T47D (cell line): ENCODE measurements at regions not wholly inside any gene's neighbourhood (a gene's known extent, or its start where the extent isn't known, plus 50 kb on each side); places are given as distances from the start of the nearest gene placed in this dataset.
"Not testable (repeated sequence)": the region's sequence is repeated elsewhere in the genome, so short reads cannot be mapped to it uniquely, and the experiment has no call there.

Experiments
- DNase-seq, 2 experiments: peaks; one replicate each; pipeline versions ENCODE4 v3.0.0 to v3.0.0-alpha.2; 2011 to 2012; ENCODE audit warnings: low read depth in 1 of 2, low spot score in 1 of 2
- JUND ChIP-seq: IDR thresholded peaks from 2 replicates; pipeline ENCODE4 v1.6.1; 2012; ENCODE audit warnings: low read depth
- in situ Hi-C: cut with HindIII; loops from 2 replicates; pipeline ENCODE4 v1.10.0; 2016; ENCODE audit warnings: low sequenced_read_pairs, low pct_unique_long_range_greater_than_20kb

- no peak for TF ChIP-seq JUND
- no peak for DNase-seq
- in situ Hi-C loops, result no loop called here
Measured at GRCh38 chr11:37171451-37171850, 573.4 kb upstream of the RAG2 start.

DNA sequence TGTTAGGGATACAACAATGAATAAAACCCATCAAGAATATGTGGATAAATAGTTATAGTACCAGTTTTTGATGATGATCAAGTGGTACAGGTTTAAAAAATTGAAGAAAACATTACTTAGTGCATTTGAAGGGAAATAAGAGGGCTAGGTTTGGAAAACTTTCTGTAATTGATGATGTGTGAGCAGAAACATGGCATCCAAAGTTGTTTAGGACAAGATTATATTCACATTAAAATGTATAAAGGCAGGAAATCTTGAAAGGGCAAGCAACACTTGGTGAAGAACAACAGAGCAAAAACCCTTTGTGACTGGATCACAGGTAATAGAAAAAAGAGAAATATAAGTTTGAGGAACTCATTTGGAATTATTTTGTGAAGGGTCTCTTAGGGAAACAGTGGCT lies 572.3 kb upstream of the RAG2 start:
- in situ Hi-C loops, result no loop called here
- no peak for TF ChIP-seq JUND
- no peak for DNase-seq

DNA sequence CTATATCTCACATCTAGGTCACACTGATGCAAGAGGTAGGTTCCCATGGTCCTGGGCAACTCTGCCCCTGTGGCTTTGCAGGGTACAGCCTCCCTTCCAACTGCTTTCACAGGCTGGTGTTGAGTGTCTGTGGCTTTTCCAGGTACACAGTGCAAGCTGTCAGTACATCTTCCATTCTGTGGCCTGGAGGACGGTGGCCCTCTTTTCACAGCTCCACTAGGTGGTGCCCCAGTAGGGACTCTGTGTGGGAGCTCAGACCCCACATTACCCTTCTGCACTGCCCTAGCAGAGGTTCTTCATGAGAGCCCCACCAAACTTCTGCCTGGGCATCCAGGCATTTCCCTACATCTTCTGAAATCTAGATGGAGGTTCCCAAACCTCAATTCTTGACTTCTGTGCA lies 547.4 kb upstream of the RAG2 start:
- in situ Hi-C loops, result not testable (repeated sequence)
- peak in 1 of 2 experiments; percentile 19 for DNase-seq

DNA sequence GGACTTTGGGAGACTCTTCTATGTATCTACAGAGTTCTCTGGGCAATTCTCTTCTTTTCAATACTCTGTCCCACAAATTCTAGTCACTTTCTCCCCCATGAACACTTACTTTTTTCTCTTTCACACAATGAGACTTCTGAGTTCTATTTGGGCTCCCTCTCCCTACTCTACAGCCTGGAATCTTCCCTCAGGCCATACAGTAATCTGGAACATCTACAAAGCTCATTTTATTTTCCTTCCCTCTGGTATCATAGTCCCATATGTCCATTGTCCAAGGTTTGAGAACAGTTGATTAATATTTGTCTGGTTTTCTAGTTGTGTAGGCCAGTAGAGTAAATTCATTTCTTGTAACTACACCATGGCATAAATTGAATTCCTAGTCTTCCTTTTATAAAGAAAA lies 544.6 kb upstream of the RAG2 start:
- in situ Hi-C loops, result no loop called here
- peak in 1 of 2 experiments; percentile 52 for DNase-seq
- no peak for TF ChIP-seq JUND

DNA sequence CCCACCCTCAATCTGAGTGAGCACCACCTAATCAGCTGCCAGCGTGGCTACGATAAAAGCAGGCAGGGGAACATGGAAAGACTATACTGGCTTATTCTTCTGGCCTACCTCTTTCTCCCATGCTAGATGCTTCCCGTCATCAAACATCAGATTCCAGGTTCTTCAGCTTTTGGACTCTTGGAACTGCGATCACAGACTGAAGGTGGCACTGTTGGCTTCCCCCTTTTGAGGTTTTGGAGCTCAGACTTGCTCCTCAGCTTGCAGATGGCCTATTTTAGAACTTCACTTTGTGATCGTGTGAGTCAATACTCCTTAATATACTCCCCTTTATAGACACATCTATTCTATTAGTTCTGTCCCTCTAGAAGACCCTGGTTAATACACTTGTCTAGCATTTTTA lies 543.7 kb upstream of the RAG2 start:
- TF ChIP-seq JUND, result no peak
- in situ Hi-C loops, result no loop called here
- DNase-seq, result peak in 1 of 2 experiments; percentile 84

DNA sequence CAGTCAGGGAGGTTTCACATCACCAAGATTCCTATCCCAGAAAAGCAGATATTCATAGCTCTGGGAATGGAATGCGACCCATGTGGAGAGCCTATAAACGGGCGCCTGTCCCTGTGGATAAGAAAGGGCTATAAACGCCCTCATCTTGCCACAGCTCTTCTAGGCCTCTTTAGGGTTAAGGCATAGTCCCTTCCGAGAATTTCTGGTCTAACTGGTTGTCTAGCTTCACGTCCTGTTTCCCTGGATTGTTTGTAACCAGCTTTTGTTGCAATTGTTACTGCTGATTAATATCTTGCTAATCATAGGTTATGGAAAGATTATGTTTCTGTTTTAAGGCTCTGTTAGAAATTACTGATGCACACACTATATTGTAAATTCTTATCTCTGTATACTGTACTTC lies 537.6 kb upstream of the RAG2 start:
- DNase-seq, result peak in 1 of 2 experiments; percentile 79
- in situ Hi-C loops, result not testable (repeated sequence)

GRCh38 chr11:37134637-37135036 lies 536.6 kb upstream of the RAG2 start:
- TF ChIP-seq JUND, result no peak
- in situ Hi-C loops, result no loop called here
- no peak for DNase-seq

DNA sequence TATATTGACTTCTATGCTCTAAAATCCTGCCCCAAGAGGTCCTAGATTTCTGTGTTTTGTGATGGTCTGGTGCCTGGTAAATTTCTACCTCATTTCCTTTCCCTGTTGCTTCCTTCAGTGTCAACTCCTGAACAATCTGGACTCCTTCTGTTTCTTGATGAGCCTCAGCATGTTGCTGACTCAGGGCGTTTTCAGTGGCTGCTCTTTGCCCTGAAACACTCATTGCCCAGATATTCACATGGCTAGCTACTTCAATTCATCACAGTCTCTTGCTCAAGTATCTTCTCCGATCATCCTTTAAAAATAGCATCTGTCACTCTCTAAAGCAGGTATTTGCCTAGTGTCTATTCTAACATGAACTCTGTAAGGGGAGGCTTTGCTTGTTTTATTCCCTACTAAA lies 526.3 kb upstream of the RAG2 start:
- in situ Hi-C loops, result no loop called here
- no peak for DNase-seq
- TF ChIP-seq JUND, result no peak

- no peak for DNase-seq
- TF ChIP-seq JUND, result no peak
- in situ Hi-C loops, result no loop called here
Measured at GRCh38 chr11:37115963-37116362, 517.9 kb upstream of the RAG2 start.

DNA sequence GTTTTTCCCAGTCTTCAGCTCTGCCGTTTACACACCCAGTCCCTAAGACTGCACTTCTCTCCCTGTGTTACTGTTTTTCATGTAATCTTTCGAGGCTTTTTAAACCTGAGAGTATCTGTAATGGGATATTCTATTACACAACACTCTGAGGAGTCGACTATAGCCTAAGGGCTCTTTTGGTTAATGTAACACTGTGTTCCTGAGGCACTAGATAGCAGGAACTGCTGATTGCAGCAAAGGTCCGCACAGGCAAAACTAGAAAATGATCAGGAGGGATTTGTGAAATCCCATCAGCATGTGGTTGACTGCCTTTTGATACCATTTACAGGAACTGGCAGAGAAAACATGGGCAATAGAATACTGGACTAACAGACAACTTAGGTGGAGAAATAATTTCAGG lies 512.3 kb upstream of the RAG2 start:
- TF ChIP-seq JUND, result no peak
- in situ Hi-C loops, result no loop called here
- DNase-seq, result no peak

DNA sequence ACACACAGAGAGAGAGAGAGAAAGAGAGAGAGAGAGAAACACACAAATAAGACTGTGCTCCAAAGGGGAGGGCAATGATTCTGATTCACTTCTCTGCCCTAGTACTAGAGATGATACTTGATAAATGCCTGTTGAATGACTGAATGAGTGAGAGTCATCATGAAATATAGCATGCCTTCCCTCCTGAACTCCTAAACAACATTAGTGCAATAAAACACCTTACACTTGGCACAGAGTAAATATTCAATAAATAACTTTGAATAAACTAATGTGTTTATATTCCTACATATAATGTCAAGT lies 511.2 kb upstream of the RAG2 start:
- no peak for DNase-seq
- no peak for TF ChIP-seq JUND
- in situ Hi-C loops, result no loop called here

GRCh38 chr11:37108436-37109285 lies 510.6 kb upstream of the RAG2 start:
- no peak for TF ChIP-seq JUND
- no peak for DNase-seq
- in situ Hi-C loops, result no loop called here

DNA sequence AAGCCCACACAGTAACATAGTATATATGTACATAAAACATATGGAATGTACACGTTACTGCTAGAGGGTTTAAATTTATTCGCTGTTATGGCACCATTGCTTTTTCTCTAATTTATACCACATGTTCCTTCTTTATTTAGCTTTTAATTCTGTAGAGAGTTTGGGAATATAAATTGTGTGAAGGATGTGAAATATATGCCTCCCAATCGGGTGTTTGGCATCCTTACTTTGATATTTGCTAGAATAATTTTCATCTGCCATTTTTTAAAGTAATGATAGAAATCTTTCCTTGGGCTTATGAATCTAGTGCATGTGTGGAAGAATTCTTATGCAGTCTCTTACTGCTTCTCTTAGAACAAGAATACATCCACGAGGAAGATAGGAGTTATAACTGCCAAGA lies 509.8 kb upstream of the RAG2 start:
- in situ Hi-C loops, result no loop called here
- DNase-seq, result no peak
- no peak for TF ChIP-seq JUND

DNA sequence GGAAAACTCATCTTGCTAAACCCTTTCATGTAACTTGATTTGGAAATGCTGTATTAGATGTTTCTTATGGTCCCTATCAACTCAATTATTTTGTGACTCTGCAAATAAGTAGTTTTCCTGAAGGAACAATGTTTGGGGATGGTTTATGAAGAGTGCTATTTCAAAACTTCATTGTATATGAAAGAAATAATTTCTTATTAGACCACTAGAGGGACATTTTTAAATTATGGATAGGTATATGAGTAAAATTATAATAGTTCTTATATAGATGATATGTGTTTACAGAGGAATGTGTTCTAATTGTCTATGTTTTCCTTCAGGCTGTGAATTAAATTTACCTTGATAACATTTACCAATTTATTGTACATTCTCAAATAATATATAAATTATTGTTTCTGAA lies 509.4 kb upstream of the RAG2 start:
- TF ChIP-seq JUND, result no peak
- no peak for DNase-seq
- in situ Hi-C loops, result no loop called here

DNA sequence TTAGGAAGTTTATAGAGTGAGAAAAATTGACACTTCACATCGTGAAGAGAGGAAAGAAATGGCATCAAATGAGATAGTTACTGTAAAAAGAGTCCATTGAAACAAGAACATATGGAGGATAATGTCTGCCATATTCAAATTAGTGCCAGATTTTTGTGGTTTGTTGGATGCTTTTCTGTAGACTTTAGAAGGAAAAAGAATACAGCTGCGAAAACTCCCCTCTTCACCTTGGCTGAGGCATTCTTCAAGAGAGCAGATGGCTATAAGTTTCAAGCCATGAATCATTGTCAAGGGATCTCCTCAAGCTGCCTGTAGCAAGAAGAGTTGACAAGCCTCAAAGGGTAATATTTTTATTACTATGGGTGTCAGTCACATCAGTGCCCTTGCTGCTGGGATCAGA lies 507.4 kb upstream of the RAG2 start:
- DNase-seq, result no peak
- in situ Hi-C loops, result no loop called here

More for the DNA sequence above, 507.4 kb upstream of the RAG2 start:
- TF ChIP-seq JUND, result no peak
